Vagina (tissue), 2 donors: ENCODE measurements at regions not wholly inside any gene's neighbourhood (a gene's known extent, or its start where the extent isn't known, plus 50 kb on each side); places are given as distances from the start of the nearest gene placed in this dataset.

ENCODE experiments used
- POLR2AphosphoS5 ChIP-seq, 2 donors: sonication (generic); formaldehyde crosslinking; IDR thresholded peaks; one replicate each; pipeline ENCODE4 v1.9.0; 2017; ENCODE audit warnings: antibody characterized with exemption in 2 of 2, mild to moderate bottlenecking in 2 of 2, low read depth in 1 of 2; ENCODE audit not compliant: insufficient read depth in 1 of 2
- TF ChIP-seq, protein P1 (sequence below), 3 experiments: fragments of 450-650 bp in 2 of 3; fragments of 200-600 bp in 1 of 3; sonication (generic) in 1 of 3; IDR thresholded peaks; one replicate each; pipeline ENCODE4 v1.5.1; 2017 to 2019; ENCODE audit warnings: antibody characterized with exemption in 3 of 3, mild to moderate bottlenecking in 2 of 3, moderate library complexity in 2 of 3

DNA sequence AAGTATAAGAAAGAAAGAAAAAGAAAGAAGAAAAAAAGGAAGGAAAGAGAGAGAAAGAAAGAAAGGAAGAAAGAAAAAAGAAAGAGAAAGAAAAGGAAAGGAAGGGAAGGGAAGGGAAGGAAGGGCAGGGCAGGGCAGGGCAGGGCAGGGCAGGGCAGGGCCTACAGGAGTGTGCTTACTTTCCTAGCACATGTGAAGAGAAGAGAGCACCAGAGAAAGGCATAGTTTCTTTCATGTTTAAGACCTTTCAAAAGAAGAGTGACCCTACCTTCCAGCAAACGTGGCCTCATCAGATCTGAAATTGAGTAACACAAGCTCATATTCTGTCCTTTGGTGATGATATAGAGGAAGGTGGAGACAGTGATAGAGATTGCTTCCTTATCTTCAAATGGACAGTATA, 899.3 kb upstream of the RAG2 start:
- TF ChIP-seq, protein P1, sequence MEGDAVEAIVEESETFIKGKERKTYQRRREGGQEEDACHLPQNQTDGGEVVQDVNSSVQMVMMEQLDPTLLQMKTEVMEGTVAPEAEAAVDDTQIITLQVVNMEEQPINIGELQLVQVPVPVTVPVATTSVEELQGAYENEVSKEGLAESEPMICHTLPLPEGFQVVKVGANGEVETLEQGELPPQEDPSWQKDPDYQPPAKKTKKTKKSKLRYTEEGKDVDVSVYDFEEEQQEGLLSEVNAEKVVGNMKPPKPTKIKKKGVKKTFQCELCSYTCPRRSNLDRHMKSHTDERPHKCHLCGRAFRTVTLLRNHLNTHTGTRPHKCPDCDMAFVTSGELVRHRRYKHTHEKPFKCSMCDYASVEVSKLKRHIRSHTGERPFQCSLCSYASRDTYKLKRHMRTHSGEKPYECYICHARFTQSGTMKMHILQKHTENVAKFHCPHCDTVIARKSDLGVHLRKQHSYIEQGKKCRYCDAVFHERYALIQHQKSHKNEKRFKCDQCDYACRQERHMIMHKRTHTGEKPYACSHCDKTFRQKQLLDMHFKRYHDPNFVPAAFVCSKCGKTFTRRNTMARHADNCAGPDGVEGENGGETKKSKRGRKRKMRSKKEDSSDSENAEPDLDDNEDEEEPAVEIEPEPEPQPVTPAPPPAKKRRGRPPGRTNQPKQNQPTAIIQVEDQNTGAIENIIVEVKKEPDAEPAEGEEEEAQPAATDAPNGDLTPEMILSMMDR (IDR thresholded peaks at IDR 0.05): no peak
- TF ChIP-seq POLR2AphosphoS5 (IDR thresholded peaks at IDR 0.05; ENCODE audit: insufficient read depth in 1 of 2, low read depth in 1 of 2): no peak
